ENCODE measurements at regions not wholly inside any gene's neighbourhood (a gene's known extent, or its start where the extent isn't known, plus 50 kb on each side); places are given as distances from the start of the nearest gene placed in this dataset.
A peak's percentile ranks its signal among the peaks of the same experiment; 100 is the strongest.

DNA sequence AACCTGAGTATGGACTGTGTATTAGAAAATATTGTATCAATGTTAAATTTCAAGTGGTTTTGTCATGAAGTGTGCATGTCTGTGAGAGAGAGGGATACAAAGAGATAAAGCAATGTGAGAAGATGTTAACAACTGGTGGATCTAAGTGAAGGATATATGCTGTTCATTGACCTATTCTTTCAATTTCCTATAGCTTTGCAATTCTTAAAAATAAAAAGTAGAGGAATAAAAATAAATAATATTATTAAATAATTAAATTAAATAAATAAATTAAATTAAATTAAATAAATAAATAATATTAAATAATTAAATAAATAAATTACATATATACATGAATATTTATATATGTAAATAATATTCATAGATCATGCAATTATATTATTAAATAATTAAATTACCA, 131.2 kb upstream of the DACH1 start:
- DNase-seq (ENCODE audit: low spot score): no peak
- Histone ChIP-seq H3K36me3 (ENCODE audit: insufficient read depth, low read length, poor library complexity, severe bottlenecking) (no peaks in the 10 kb centered on the region), H3K4me3 (ENCODE audit: low read depth, low read length, poor library complexity, severe bottlenecking) (no peak overlapping the region), H3K4me1 (ENCODE audit: insufficient read depth, low read length, poor library complexity, severe bottlenecking) (no peaks in the 10 kb centered on the region), H3K27ac (ENCODE audit: low read depth, low read length, poor library complexity, severe bottlenecking) (no peak overlapping the region), H3K27me3 (replicated peaks; ENCODE audit: insufficient read depth, low read depth, low read length, poor library complexity) (no peaks in the 10 kb centered on the region), H3K9me3 (ENCODE audit: low read depth, low read length, poor library complexity, severe bottlenecking) (no peaks in the 10 kb centered on the region)
- POLR2A ChIA-PET (ENCODE audit: low non-redundant PET): no interaction called here
- no TSS peak for BruUV-seq (replicated peaks)
- CTCF ChIA-PET: no interaction called here
- no peak for TF ChIP-seq EZH2 (IDR thresholded peaks at IDR 0.05; ENCODE audit: borderline replicate concordance, low read depth, low read length, poor library complexity, severe bottlenecking)
- TF ChIP-seq, protein P1, sequence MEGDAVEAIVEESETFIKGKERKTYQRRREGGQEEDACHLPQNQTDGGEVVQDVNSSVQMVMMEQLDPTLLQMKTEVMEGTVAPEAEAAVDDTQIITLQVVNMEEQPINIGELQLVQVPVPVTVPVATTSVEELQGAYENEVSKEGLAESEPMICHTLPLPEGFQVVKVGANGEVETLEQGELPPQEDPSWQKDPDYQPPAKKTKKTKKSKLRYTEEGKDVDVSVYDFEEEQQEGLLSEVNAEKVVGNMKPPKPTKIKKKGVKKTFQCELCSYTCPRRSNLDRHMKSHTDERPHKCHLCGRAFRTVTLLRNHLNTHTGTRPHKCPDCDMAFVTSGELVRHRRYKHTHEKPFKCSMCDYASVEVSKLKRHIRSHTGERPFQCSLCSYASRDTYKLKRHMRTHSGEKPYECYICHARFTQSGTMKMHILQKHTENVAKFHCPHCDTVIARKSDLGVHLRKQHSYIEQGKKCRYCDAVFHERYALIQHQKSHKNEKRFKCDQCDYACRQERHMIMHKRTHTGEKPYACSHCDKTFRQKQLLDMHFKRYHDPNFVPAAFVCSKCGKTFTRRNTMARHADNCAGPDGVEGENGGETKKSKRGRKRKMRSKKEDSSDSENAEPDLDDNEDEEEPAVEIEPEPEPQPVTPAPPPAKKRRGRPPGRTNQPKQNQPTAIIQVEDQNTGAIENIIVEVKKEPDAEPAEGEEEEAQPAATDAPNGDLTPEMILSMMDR (conservative IDR thresholded peaks at IDR 0.05; ENCODE audit: low read depth, low read length): no peak
- intact Hi-C loops (cut with micrococcal nuclease; ENCODE audit: unreplicated experiment): no loop called here

DNA sequence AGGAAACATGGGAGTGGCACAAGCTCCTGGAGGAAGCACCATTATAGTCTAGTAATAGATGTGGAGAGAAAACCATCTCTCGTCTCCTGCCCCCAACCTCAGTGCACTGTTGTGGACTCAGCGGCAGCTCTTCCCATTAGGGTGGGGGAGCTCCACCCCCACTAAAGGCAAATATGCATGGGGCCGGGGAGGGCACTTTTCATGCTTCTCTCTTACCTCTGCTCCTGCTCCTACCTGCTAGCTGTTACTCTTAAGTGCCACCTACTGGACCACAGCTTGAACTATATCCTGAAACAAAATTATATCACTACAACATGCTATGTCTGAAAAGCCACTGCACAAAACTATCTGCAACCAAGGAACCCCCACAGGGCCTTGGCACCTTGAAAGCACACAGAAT, 112.6 kb upstream of the DACH1 start:
- DNase-seq (ENCODE audit: low spot score): peak; percentile 4
- H3K27me3 ChIP-seq (replicated peaks; ENCODE audit: insufficient read depth, low read depth, low read length, poor library complexity): peaks cover 4% of the 10 kb centered on the region
- intact Hi-C loops (cut with micrococcal nuclease; ENCODE audit: unreplicated experiment): no loop called here
- H3K4me3 ChIP-seq (ENCODE audit: low read depth, low read length, poor library complexity, severe bottlenecking): no peak overlapping the region
- no peaks in the 10 kb centered on the region for H3K4me1 ChIP-seq (ENCODE audit: insufficient read depth, low read length, poor library complexity, severe bottlenecking)
- no TSS peak for BruUV-seq (replicated peaks)
- TF ChIP-seq EZH2 (IDR thresholded peaks at IDR 0.05; ENCODE audit: borderline replicate concordance, low read depth, low read length, poor library complexity, severe bottlenecking): no peak
- TF ChIP-seq, protein P1 (conservative IDR thresholded peaks at IDR 0.05; ENCODE audit: low read depth, low read length): peak; percentile 48
- H3K36me3 ChIP-seq (ENCODE audit: insufficient read depth, low read length, poor library complexity, severe bottlenecking): no peaks in the 10 kb centered on the region
- ChIA-PET CTCF (interaction anchor here (0.5 kb wide), 1 partner anchor 658 kb away, joined by 3 read pairs; no protein-coding TSS in a partner anchor), POLR2A (ENCODE audit: low non-redundant PET) (no interaction called here)
- H3K9me3 ChIP-seq (ENCODE audit: low read depth, low read length, poor library complexity, severe bottlenecking): no peaks in the 10 kb centered on the region
- H3K27ac ChIP-seq (ENCODE audit: low read depth, low read length, poor library complexity, severe bottlenecking): no peak overlapping the region

DNA sequence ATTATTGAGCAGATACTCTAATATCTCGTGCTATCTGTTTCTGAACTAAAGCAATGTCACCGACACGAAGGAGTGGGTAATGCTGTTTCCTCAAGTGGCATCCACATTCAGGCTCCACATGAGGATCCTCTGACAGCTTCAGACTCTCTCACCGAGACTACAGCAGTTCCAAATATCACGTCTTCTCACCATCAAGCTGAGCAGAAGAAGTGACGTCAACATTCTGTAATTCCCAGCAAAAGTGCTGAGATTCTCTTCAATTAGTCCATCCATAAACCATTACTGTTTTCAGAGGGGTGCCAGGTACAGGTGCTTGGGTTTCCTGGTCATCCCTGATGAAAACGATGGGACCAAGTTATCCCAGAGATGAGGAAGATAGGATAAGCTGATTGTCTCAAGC, 110.0 kb upstream of the DACH1 start:
- POLR2A ChIA-PET (ENCODE audit: low non-redundant PET): no interaction called here
- peaks cover 16% of the 10 kb centered on the region for H3K27me3 ChIP-seq (replicated peaks; ENCODE audit: insufficient read depth, low read depth, low read length, poor library complexity)
- no peak overlapping the region for H3K4me3 ChIP-seq (ENCODE audit: low read depth, low read length, poor library complexity, severe bottlenecking)
- intact Hi-C loops (cut with micrococcal nuclease; ENCODE audit: unreplicated experiment): no loop called here
- H3K36me3 ChIP-seq (ENCODE audit: insufficient read depth, low read length, poor library complexity, severe bottlenecking): no peaks in the 10 kb centered on the region
- DNase-seq (ENCODE audit: low spot score): no peak
- CTCF ChIA-PET: no interaction called here
- H3K9me3 ChIP-seq (ENCODE audit: low read depth, low read length, poor library complexity, severe bottlenecking): no peaks in the 10 kb centered on the region
- no TSS peak for BruUV-seq (replicated peaks)
- no peaks in the 10 kb centered on the region for H3K4me1 ChIP-seq (ENCODE audit: insufficient read depth, low read length, poor library complexity, severe bottlenecking)
- no peak overlapping the region for H3K27ac ChIP-seq (ENCODE audit: low read depth, low read length, poor library complexity, severe bottlenecking)
- TF ChIP-seq, protein P1 (conservative IDR thresholded peaks at IDR 0.05; ENCODE audit: low read depth, low read length): no peak
- TF ChIP-seq EZH2 (IDR thresholded peaks at IDR 0.05; ENCODE audit: borderline replicate concordance, low read depth, low read length, poor library complexity, severe bottlenecking): no peak
